ENCODE measurements at regions not wholly inside any gene's neighbourhood (a gene's known extent, or its start where the extent isn't known, plus 50 kb on each side); places are given as distances from the start of the nearest gene placed in this dataset.
A peak's percentile ranks its signal among the peaks of the same experiment; 100 is the strongest.

GRCh38 chr2:128396946-128397345, 78.3 kb upstream of the HS6ST1 start:
- H3K9me3 ChIP-seq (ENCODE audit: control insufficient read depth, insufficient read depth, low read depth, low read length), result no peaks in the 10 kb centered on the region
- no peaks in the 10 kb centered on the region for H4K20me1 ChIP-seq (ENCODE audit: control insufficient read depth, extremely low read depth, insufficient read depth, low read length)
- H2AFZ ChIP-seq (ENCODE audit: low read length), result no peak overlapping the region
- no peaks in the 10 kb centered on the region for H3K27me3 ChIP-seq (ENCODE audit: control insufficient read depth, insufficient read depth, low read length)
- H3K36me3 ChIP-seq (ENCODE audit: control insufficient read depth, insufficient read depth, low read length), result no peaks in the 10 kb centered on the region
- H3K79me2 ChIP-seq (ENCODE audit: control insufficient read depth, insufficient read depth, low read length), result no peaks in the 10 kb centered on the region
- no peak overlapping the region for H3K4me2 ChIP-seq (ENCODE audit: extremely low read depth, insufficient read depth, low read length)
- peak in 1 of 2 donors; percentile 38 for DNase-seq (ENCODE audit: low read depth in 2 of 2)
- H3K4me3 ChIP-seq (replicated peaks in 1 of 4; ENCODE audit: control extremely low read depth in 1 of 4, insufficient read depth in 1 of 4, low read depth in 3 of 4, low read length in 4 of 4), result no peak overlapping the region
- H3K9ac ChIP-seq (ENCODE audit: insufficient read depth, low read length), result no peak overlapping the region
- H3K4me1 ChIP-seq (ENCODE audit: control insufficient read depth, extremely low read depth, insufficient read depth, low read length), result no peaks in the 10 kb centered on the region
- TF ChIP-seq EZH2 (IDR thresholded peaks at IDR 0.05; ENCODE audit: low read length, missing control alignments), result no peak
- TF ChIP-seq CTCF (conservative IDR thresholded peaks at IDR 0.05 in 1 of 2, IDR thresholded peaks at IDR 0.05 in 1 of 2; ENCODE audit: low read depth in 1 of 2, low read length in 2 of 2), result no peak
- H3K27ac ChIP-seq (ENCODE audit: insufficient read depth, low read length), result no peak overlapping the region

GRCh38 chr2:128399256-128399655, 80.6 kb upstream of the HS6ST1 start:
- Histone ChIP-seq H4K20me1 (ENCODE audit: control insufficient read depth, extremely low read depth, insufficient read depth, low read length) (no peaks in the 10 kb centered on the region), H3K4me2 (ENCODE audit: extremely low read depth, insufficient read depth, low read length) (no peak overlapping the region), H3K36me3 (ENCODE audit: control insufficient read depth, insufficient read depth, low read length) (no peaks in the 10 kb centered on the region), H3K9me3 (ENCODE audit: control insufficient read depth, insufficient read depth, low read depth, low read length) (no peaks in the 10 kb centered on the region), H3K79me2 (ENCODE audit: control insufficient read depth, insufficient read depth, low read length) (no peaks in the 10 kb centered on the region), H3K9ac (ENCODE audit: insufficient read depth, low read length) (no peak overlapping the region), H3K27ac (ENCODE audit: insufficient read depth, low read length) (no peak overlapping the region), H2AFZ (ENCODE audit: low read length) (no peak overlapping the region), H3K27me3 (ENCODE audit: control insufficient read depth, insufficient read depth, low read length) (no peaks in the 10 kb centered on the region), H3K4me3 (replicated peaks in 1 of 4; ENCODE audit: control extremely low read depth in 1 of 4, insufficient read depth in 1 of 4, low read depth in 3 of 4, low read length in 4 of 4) (no peak overlapping the region), H3K4me1 (ENCODE audit: control insufficient read depth, extremely low read depth, insufficient read depth, low read length) (no peaks in the 10 kb centered on the region)
- no peak for DNase-seq (ENCODE audit: low read depth in 2 of 2)
- no peak for TF ChIP-seq EZH2 (IDR thresholded peaks at IDR 0.05; ENCODE audit: low read length, missing control alignments)
- no peak for TF ChIP-seq CTCF (conservative IDR thresholded peaks at IDR 0.05 in 1 of 2, IDR thresholded peaks at IDR 0.05 in 1 of 2; ENCODE audit: low read depth in 1 of 2, low read length in 2 of 2)

GRCh38 chr2:128399690-128400291, 81.1 kb upstream of the HS6ST1 start:
- H3K79me2 ChIP-seq (ENCODE audit: control insufficient read depth, insufficient read depth, low read length), result no peaks in the 10 kb centered on the region
- H3K4me3 ChIP-seq (replicated peaks in 1 of 4; ENCODE audit: control extremely low read depth in 1 of 4, insufficient read depth in 1 of 4, low read depth in 3 of 4, low read length in 4 of 4), result no peak overlapping the region
- TF ChIP-seq EZH2 (IDR thresholded peaks at IDR 0.05; ENCODE audit: low read length, missing control alignments) (no peak), CTCF (conservative IDR thresholded peaks at IDR 0.05 in 1 of 2, IDR thresholded peaks at IDR 0.05 in 1 of 2; ENCODE audit: low read depth in 1 of 2, low read length in 2 of 2) (no peak)
- no peaks in the 10 kb centered on the region for H3K27me3 ChIP-seq (ENCODE audit: control insufficient read depth, insufficient read depth, low read length)
- no peaks in the 10 kb centered on the region for H3K9me3 ChIP-seq (ENCODE audit: control insufficient read depth, insufficient read depth, low read depth, low read length)
- no peaks in the 10 kb centered on the region for H4K20me1 ChIP-seq (ENCODE audit: control insufficient read depth, extremely low read depth, insufficient read depth, low read length)
- H3K4me2 ChIP-seq (ENCODE audit: extremely low read depth, insufficient read depth, low read length), result no peak overlapping the region
- H3K9ac ChIP-seq (ENCODE audit: insufficient read depth, low read length), result no peak overlapping the region
- H3K4me1 ChIP-seq (ENCODE audit: control insufficient read depth, extremely low read depth, insufficient read depth, low read length), result no peaks in the 10 kb centered on the region
- no peak overlapping the region for H3K27ac ChIP-seq (ENCODE audit: insufficient read depth, low read length)
- DNase-seq (ENCODE audit: low read depth in 2 of 2), result no peak
- H2AFZ ChIP-seq (ENCODE audit: low read length), result no peak overlapping the region
- H3K36me3 ChIP-seq (ENCODE audit: control insufficient read depth, insufficient read depth, low read length), result no peaks in the 10 kb centered on the region
